ENCODE measurements at regions not wholly inside any gene's neighbourhood (a gene's known extent, or its start where the extent isn't known, plus 50 kb on each side); places are given as distances from the start of the nearest gene placed in this dataset.

- Histone ChIP-seq H3K36me3 (ENCODE audit: control insufficient read depth, insufficient read depth, low read length) (no peaks in the 10 kb centered on the region), H3K9me3 (ENCODE audit: control insufficient read depth, insufficient read depth, low read length) (no peaks in the 10 kb centered on the region), H3K27ac (ENCODE audit: low read length) (no peak overlapping the region), H3K4me3 (ENCODE audit: low read length) (no peak overlapping the region), H3K27me3 (ENCODE audit: control insufficient read depth, insufficient read depth, low read length) (no peaks in the 10 kb centered on the region), H3K4me1 (ENCODE audit: control insufficient read depth, insufficient read depth, low read length) (no peaks in the 10 kb centered on the region)
- Mint-ChIP-seq H3K36me3 (no peaks in the 10 kb centered on the region), H3K27me3 (ENCODE audit: low read depth in 2 of 2) (peaks cover 19 to 24% of the 10 kb centered on the region in 2 donors), H3K27ac (no peak overlapping the region), H3K4me3 (no peak overlapping the region), H3K9me3 (no peaks in the 10 kb centered on the region), H3K4me1 (no peaks in the 10 kb centered on the region)
- no peak for DNase-seq
- no peak for ATAC-seq
- no peak for TF ChIP-seq CTCF (IDR thresholded peaks at IDR 0.05)
- intact Hi-C loops (cut with micrococcal nuclease): no loop called here
- WGBS (ENCODE audit: insufficient coverage): 63% methylated on average over 13 of the region's 14 CpGs
Observed at GRCh38 chr2:236499691-236500578, 69.7 kb upstream of the ACKR3 start.

- Mint-ChIP-seq H3K27ac (no peak overlapping the region), H3K4me1 (no peaks in the 10 kb centered on the region), H3K36me3 (no peaks in the 10 kb centered on the region), H3K9me3 (no peaks in the 10 kb centered on the region), H3K27me3 (ENCODE audit: low read depth in 2 of 2) (peaks cover 29 to 35% of the 10 kb centered on the region in 2 donors), H3K4me3 (no peak overlapping the region)
- DNase-seq (no peak), ATAC-seq (no peak)
- no peak overlapping the region for H3K27ac ChIP-seq (ENCODE audit: low read length)
- H3K27me3 ChIP-seq (ENCODE audit: control insufficient read depth, insufficient read depth, low read length): no peaks in the 10 kb centered on the region
- WGBS (ENCODE audit: insufficient coverage): 90% methylated on average over 6 of the region's 6 CpGs
- TF ChIP-seq CTCF (IDR thresholded peaks at IDR 0.05): no peak
- H3K4me1 ChIP-seq (ENCODE audit: control insufficient read depth, insufficient read depth, low read length): no peaks in the 10 kb centered on the region
- no peak overlapping the region for H3K4me3 ChIP-seq (ENCODE audit: low read length)
- no peaks in the 10 kb centered on the region for H3K9me3 ChIP-seq (ENCODE audit: control insufficient read depth, insufficient read depth, low read length)
- H3K36me3 ChIP-seq (ENCODE audit: control insufficient read depth, insufficient read depth, low read length): no peaks in the 10 kb centered on the region
- intact Hi-C loops (cut with micrococcal nuclease): no loop called here
Observed at GRCh38 chr2:236501026-236501425, 68.6 kb upstream of the ACKR3 start.

GRCh38 chr2:236501531-236501930 is 68.1 kb upstream of the ACKR3 start:
- DNase-seq (no peak), ATAC-seq (no peak)
- Histone ChIP-seq H3K36me3 (ENCODE audit: control insufficient read depth, insufficient read depth, low read length) (no peaks in the 10 kb centered on the region), H3K9me3 (ENCODE audit: control insufficient read depth, insufficient read depth, low read length) (no peaks in the 10 kb centered on the region), H3K4me1 (ENCODE audit: control insufficient read depth, insufficient read depth, low read length) (no peaks in the 10 kb centered on the region), H3K4me3 (ENCODE audit: low read length) (no peak overlapping the region), H3K27ac (ENCODE audit: low read length) (no peak overlapping the region), H3K27me3 (ENCODE audit: control insufficient read depth, insufficient read depth, low read length) (no peaks in the 10 kb centered on the region)
- peaks cover 34 to 40% of the 10 kb centered on the region in 2 donors for H3K27me3 Mint-ChIP-seq (ENCODE audit: low read depth in 2 of 2)
- no peak overlapping the region for H3K27ac Mint-ChIP-seq
- H3K9me3 Mint-ChIP-seq: no peaks in the 10 kb centered on the region
- WGBS (ENCODE audit: insufficient coverage): 86% methylated on average over 4 of the region's 4 CpGs
- H3K4me3 Mint-ChIP-seq: no peak overlapping the region
- TF ChIP-seq CTCF (IDR thresholded peaks at IDR 0.05): no peak
- H3K36me3 Mint-ChIP-seq: no peaks in the 10 kb centered on the region
- intact Hi-C loops (cut with micrococcal nuclease): no loop called here
- no peaks in the 10 kb centered on the region for H3K4me1 Mint-ChIP-seq
